Spleen (tissue), 11 donors: ENCODE measurements at regions not wholly inside any gene's neighbourhood (a gene's known extent, or its start where the extent isn't known, plus 50 kb on each side); places are given as distances from the start of the nearest gene placed in this dataset.

Experiments used
- DNase-seq: peaks from one replicate; pipeline ENCODE4 v3.0.0-alpha.2; 2020
- H3K27ac ChIP-seq, 8 donors: fragments of 200-600 bp; sonication (generic) in 7 of 8; 1 replicate in 4 of 8; 2 replicates in 4 of 8; pipeline versions ENCODE4 v1.5.0 to v1.8.0; 2016 to 2021; ENCODE audit warnings: inconsistent platforms in 4 of 8, mild to moderate bottlenecking in 4 of 8, moderate library complexity in 1 of 8
- H3K27me3 ChIP-seq, 7 donors: fragments of 200-600 bp; sonication (generic) in 6 of 7; replicated peaks in 1 of 7; 1 replicate in 4 of 7; 2 replicates in 3 of 7; pipeline versions ENCODE4 v1.5.0 to v1.8.0; 2016 to 2021; ENCODE audit warnings: inconsistent platforms in 3 of 7, mild to moderate bottlenecking in 1 of 7
- H3K36me3 ChIP-seq, 6 donors: fragments of 200-600 bp; sonication (generic) in 5 of 6; 1 replicate in 4 of 6; 2 replicates in 2 of 6; pipeline versions ENCODE4 v1.5.0 to v1.8.0; 2016 to 2021; ENCODE audit warnings: inconsistent platforms in 2 of 6
- H3K4me1 ChIP-seq, 6 donors: fragments of 200-600 bp; sonication (generic) in 5 of 6; 1 replicate in 3 of 6; 2 replicates in 3 of 6; pipeline versions ENCODE4 v1.5.0 to v1.8.0; 2016 to 2021; ENCODE audit warnings: inconsistent platforms in 3 of 6
- H3K4me3 ChIP-seq, 8 donors: fragments of 200-600 bp; sonication (generic) in 7 of 8; 1 replicate in 4 of 8; 2 replicates in 4 of 8; pipeline versions ENCODE4 v1.5.0 to v1.8.0; 2016 to 2021; ENCODE audit warnings: inconsistent platforms in 4 of 8, mild to moderate bottlenecking in 4 of 8, moderate library complexity in 2 of 8
- H3K9me3 ChIP-seq, 8 donors: fragments of 200-600 bp; sonication (generic) in 7 of 8; 1 replicate in 4 of 8; 2 replicates in 4 of 8; pipeline versions ENCODE4 v1.5.0 to v1.8.0; 2016 to 2021; ENCODE audit warnings: inconsistent platforms in 4 of 8
- CTCF ChIP-seq, 11 experiments: fragments of 200-600 bp in 7 of 11; fragments of 450-650 bp in 4 of 11; sonication (generic) in 4 of 11; IDR thresholded peaks in 8 of 11; conservative IDR thresholded peaks in 3 of 11; 1 replicate in 7 of 11; 2 replicates in 4 of 11; pipeline versions ENCODE4 v1.4.0 to v1.8.0; 2016 to 2021; ENCODE audit warnings: antibody characterized with exemption in 11 of 11, inconsistent platforms in 4 of 11, mild to moderate bottlenecking in 1 of 11
- POLR2A ChIP-seq, 3 donors: fragments of 450-650 bp; IDR thresholded peaks; one replicate each; pipeline ENCODE4 v1.5.1; 2017; ENCODE audit warnings: antibody characterized with exemption in 3 of 3, mild to moderate bottlenecking in 1 of 3
- POLR2AphosphoS5 ChIP-seq, 3 donors: sonication (generic); formaldehyde crosslinking; IDR thresholded peaks; one replicate each; pipeline ENCODE4 v1.5.1; 2017; ENCODE audit warnings: antibody characterized with exemption in 3 of 3
- WGBS, 5 donors: extraction: QIAGEN DNeasy Blood & Tissue Kit in 3 of 5; methylation state at CpG; one replicate each; pipeline versions ENCODE4 v1.1.5 to v1.1.7; 2013 to 2018; 5-methylcytosine and 5-hydroxymethylcytosine counted together
- intact Hi-C: fragments of 100-400 bp; cut with DNase I; formaldehyde crosslinking; loops from one replicate; pipeline ENCODE4 v1.15.0; 2023; ENCODE audit warnings: low total_unique reads
- donor health status: healthy with polysubstance abuse.
- donor health status: DM: no; HTN: no; CAD: no; lungs with moderate emphysema.
- donor health status: DM: no; HTN: no; CAD: no.
- donor health status: Bipolar disorder and iron deficiency.
- donor health status: healthy.
- donor health status: DM: no; HTN: no; CAD: no.
- donor health status: DM: yes; HTN: yes; CAD: no.

GRCh38 chr12:77133566-77133965 is 68.2 kb upstream of the E2F7 start:
- Histone ChIP-seq H3K9me3 (no peaks in the 10 kb centered on the region), H3K27ac (no peak overlapping the region), H3K36me3 (no peaks in the 10 kb centered on the region), H3K27me3 (no peaks in the 10 kb centered on the region), H3K4me3 (no peak overlapping the region), H3K4me1 (no peaks in the 10 kb centered on the region)
- no peak for TF ChIP-seq CTCF (IDR thresholded peaks at IDR 0.05 in 8 of 11, conservative IDR thresholded peaks at IDR 0.05 in 3 of 11)
- no peak for TF ChIP-seq POLR2AphosphoS5 (IDR thresholded peaks at IDR 0.05)
- no peak for TF ChIP-seq POLR2A (IDR thresholded peaks at IDR 0.05)
- DNase-seq, result no peak
- WGBS, 5 donors, result 15 to 40% (median 31%) methylated on average over 3 of the region's 3 CpGs
- intact Hi-C loops, result no loop called here

GRCh38 chr12:77131977-77132490 is 66.7 kb upstream of the E2F7 start:
- no peak overlapping the region for H3K27ac ChIP-seq
- WGBS, 5 donors, result 75 to 88% (median 77%) methylated on average over 2 of the region's 2 CpGs
- no peak overlapping the region for H3K4me3 ChIP-seq
- no peaks in the 10 kb centered on the region for H3K27me3 ChIP-seq
- DNase-seq, result no peak
- H3K9me3 ChIP-seq, result no peaks in the 10 kb centered on the region
- intact Hi-C loops, result no loop called here
- no peak for TF ChIP-seq POLR2A (IDR thresholded peaks at IDR 0.05)
- TF ChIP-seq POLR2AphosphoS5 (IDR thresholded peaks at IDR 0.05), result no peak
- TF ChIP-seq CTCF (IDR thresholded peaks at IDR 0.05 in 8 of 11, conservative IDR thresholded peaks at IDR 0.05 in 3 of 11), result no peak
- no peaks in the 10 kb centered on the region for H3K4me1 ChIP-seq
- H3K36me3 ChIP-seq, result no peaks in the 10 kb centered on the region

GRCh38 chr12:77130193-77130592 is 64.8 kb upstream of the E2F7 start:
- 78 to 90% (median 86%) methylated on average over 6 of the region's 6 CpGs for WGBS, 5 donors
- no peaks in the 10 kb centered on the region for H3K4me1 ChIP-seq
- no peak overlapping the region for H3K27ac ChIP-seq

GRCh38 chr12:77124767-77125166 is 59.4 kb upstream of the E2F7 start:
- Histone ChIP-seq H3K36me3 (no peaks in the 10 kb centered on the region), H3K4me1 (no peaks in the 10 kb centered on the region), H3K27me3 (no peaks in the 10 kb centered on the region), H3K9me3 (no peaks in the 10 kb centered on the region), H3K4me3 (no peak overlapping the region), H3K27ac (no peak overlapping the region)
- 60 to 76% (median 63%) methylated on average over 2 of the region's 2 CpGs for WGBS, 5 donors
- DNase-seq, result no peak
- TF ChIP-seq CTCF (IDR thresholded peaks at IDR 0.05 in 8 of 11, conservative IDR thresholded peaks at IDR 0.05 in 3 of 11) (no peak), POLR2AphosphoS5 (IDR thresholded peaks at IDR 0.05) (no peak), POLR2A (IDR thresholded peaks at IDR 0.05) (no peak)
- intact Hi-C loops, result no loop called here

More at GRCh38 chr12:77130193-77130592, 64.8 kb upstream of the E2F7 start:
- no peaks in the 10 kb centered on the region for H3K27me3 ChIP-seq
- H3K4me3 ChIP-seq, result no peak overlapping the region
- intact Hi-C loops, result no loop called here
- H3K9me3 ChIP-seq, result no peaks in the 10 kb centered on the region
- DNase-seq, result no peak
- no peaks in the 10 kb centered on the region for H3K36me3 ChIP-seq
- no peak for TF ChIP-seq CTCF (IDR thresholded peaks at IDR 0.05 in 8 of 11, conservative IDR thresholded peaks at IDR 0.05 in 3 of 11)
- no peak for TF ChIP-seq POLR2A (IDR thresholded peaks at IDR 0.05)
- no peak for TF ChIP-seq POLR2AphosphoS5 (IDR thresholded peaks at IDR 0.05)
